ENCODE measurements at regions not wholly inside any gene's neighbourhood (a gene's known extent, or its start where the extent isn't known, plus 50 kb on each side); places are given as distances from the start of the nearest gene placed in this dataset.

DNA sequence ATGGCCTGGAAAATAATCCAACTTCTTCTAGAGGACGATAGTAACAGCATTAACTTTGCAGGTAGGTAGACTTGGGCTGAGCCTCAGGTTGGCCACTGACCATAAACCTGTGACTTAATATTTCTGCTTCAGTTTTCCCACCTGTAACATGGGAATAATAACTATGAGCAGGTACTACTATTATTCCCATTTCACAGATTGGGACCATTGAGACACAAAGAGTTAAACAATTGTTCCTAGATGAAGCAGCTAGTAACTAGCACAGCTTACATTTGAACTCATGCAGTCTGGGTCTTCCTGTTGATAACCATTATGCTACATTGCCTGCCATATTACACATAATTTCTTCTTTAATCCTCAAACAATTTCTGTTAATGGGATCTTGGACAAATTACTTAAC is 217.7 kb downstream of the NUAK1 start:
- intact Hi-C loops (cut with micrococcal nuclease), result no loop called here

DNA sequence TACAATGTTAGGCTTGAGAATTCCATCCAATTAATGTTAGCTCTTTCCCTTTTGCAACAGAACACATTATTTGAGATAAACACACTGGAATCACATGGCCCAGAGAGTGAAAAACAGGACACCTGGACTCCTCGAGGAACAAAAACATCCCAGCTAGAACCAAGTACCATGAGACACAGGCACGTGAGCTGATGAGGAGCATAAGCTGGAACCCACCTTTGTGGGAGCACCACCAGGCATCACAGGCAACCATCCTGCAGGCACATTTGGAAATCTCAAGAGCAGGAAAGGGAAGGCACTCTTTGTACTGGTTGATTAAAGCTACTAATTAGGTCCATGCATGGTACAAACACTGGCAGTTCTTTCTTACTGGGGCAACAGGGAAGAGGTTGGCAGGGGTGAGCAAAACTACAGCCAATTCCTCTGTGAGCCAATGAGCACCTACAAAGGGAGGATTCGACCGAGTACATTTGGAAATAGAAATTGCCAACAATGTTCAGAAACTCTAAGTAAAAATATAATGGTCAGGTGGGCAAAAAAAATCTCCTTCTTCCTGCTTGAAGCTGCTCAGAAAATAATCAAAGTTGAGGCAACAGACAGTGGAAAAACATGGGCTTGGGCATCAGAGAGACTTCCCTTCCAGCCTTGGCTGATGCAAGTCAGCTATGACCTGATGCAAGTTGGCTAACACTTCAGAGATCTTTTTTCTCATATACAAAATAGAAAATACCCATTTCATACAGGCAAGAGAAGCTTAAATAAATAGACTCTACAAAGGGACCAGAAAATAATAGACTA is 216.7 kb downstream of the NUAK1 start:
- intact Hi-C loops (cut with micrococcal nuclease), result no loop called here

- intact Hi-C loops (cut with micrococcal nuclease), result no loop called here
Observed at GRCh38 chr12:105922670-105923102, 216.1 kb downstream of the NUAK1 start.

DNA sequence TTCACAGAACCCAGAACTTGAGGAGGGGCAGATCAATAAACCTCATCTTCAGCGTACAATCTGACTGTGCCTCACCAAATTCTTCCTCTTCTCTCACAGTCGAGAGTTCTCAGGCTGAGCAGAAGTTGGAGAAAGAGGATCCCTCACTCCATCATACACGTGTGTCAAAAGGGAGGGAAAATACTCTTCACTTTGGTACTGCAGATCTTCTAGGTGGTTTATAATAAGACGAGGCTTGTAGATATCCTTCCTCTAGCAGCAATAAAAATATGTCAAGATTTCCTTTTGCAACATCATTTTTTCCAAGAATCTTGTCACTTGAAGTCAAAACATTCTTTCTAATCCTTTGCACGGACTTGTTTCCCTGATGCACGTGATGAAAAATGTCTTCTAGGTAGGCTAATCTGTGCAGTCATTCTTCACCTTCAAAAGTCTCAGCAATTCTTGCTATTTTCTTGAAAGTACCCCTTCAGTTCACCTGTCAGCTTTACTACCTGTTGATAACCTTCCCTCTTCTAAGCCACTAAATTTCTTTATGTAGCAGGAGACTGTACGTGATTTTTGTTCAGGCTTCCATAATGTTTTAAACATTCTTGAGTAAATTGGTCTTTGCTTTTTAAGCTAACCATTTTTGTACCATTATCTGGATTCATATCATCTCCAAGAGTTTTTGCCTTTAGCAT is 214.1 kb downstream of the NUAK1 start:
- intact Hi-C loops (cut with micrococcal nuclease), result no loop called here

DNA sequence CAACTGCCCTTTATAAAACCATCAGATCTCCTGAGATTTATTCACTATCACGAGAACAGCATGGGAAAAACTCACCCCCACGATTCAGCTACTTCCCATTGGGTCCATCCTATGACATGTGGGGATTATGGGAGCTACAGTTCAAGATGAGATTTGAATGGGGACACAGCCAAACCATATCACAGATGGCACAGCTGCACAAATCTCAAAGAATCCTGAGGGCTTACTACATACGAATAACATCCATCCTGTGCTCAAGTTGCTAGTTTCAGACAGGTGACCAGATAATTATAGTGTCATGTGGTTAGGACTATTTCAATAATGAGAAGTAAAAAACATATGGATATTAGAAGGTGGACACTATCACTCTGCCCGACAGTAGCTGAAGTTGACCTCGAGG is 211.2 kb downstream of the NUAK1 start:
- intact Hi-C loops (cut with micrococcal nuclease), result no loop called here

GRCh38 chr12:105928436-105928835 is 210.3 kb downstream of the NUAK1 start:
- intact Hi-C loops (cut with micrococcal nuclease), result no loop called here

DNA sequence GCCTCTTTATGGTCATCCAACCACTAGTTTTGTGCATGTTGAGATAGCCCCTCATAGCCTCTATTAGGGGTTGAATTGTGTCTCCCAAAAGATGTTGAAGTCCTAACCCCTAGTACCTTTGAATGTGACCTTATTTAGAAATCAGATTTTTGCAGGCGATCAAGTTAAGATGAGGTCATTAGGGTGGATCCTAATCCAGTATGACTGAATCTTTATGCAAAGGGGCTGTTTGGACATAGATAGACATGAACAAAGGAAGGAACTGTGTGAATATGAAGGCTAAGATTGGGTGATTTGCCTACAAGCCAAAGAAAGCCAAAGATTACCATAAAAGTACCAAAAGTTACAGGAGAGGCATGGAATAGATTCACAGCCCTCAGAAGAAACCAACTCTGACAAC is 209.6 kb downstream of the NUAK1 start:
- intact Hi-C loops (cut with micrococcal nuclease), result no loop called here

DNA sequence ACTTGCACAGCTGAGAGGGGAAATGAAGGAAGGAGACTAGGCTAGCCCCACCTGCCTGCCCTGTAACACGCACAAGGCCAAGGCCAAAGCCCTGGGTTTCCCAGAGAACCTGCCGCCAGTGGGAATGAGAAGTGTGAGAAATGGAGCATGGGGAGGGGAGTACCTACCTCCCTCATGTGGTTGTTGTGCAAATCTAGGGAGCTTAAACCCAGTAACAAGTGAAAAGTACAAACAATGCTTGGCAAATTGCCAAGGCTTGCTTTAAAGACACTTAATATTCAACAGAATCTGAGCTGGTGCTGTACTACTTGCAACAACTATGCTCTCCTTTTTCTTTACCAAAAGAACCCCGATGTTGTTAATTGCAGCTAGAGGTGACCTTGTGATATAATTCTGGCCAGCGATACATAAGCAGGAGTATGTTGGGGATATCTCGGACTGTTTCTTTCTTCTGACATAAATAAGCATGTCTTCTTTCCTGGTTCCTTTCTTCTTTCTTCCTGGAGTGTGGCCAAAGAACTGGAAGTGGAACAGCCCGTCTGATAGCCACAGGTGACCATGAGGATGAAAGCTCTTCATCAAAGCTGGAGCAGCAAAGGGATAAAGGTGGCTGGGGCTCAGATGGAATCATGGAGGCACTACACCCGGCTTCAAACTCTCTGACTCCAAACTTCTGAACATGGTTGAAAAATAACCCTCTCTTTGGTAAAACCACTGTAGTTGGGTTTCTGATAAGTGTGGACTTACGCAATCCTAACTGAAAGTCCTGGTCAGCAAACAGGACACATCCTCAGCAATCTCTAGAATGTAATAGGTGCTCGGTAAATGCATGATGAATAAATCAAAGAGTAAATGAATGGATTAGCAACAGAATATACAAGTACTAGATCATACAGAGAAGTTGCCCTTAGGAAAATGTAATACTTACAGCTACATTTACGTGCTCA is 207.9 kb downstream of the NUAK1 start:
- intact Hi-C loops (cut with micrococcal nuclease), result no loop called here

- intact Hi-C loops (cut with micrococcal nuclease), result no loop called here
Observed at GRCh38 chr12:105931762-105932570, 206.8 kb downstream of the NUAK1 start.

- intact Hi-C loops (cut with micrococcal nuclease), result no loop called here
Observed at GRCh38 chr12:105933671-105934665, 204.8 kb downstream of the NUAK1 start.

DNA sequence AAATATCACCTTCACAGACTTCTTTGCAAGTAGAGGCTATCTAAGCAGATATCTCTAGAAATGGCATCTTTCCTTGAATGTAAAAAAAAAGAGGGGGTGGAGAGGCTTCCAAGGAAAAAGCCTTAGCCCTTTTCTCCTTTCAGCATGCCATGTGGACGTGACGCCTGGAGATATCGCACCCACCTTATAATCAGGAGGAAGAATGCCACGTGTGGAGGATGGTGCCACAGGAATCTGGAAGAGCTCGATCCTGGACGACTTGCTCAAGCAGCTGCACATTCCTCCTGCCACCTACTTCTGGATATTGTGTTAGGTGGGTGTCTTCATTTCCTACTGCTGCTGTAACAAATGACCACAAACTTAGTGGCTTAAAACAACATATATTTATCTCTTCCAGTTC is 203.6 kb downstream of the NUAK1 start:
- intact Hi-C loops (cut with micrococcal nuclease), result no loop called here

DNA sequence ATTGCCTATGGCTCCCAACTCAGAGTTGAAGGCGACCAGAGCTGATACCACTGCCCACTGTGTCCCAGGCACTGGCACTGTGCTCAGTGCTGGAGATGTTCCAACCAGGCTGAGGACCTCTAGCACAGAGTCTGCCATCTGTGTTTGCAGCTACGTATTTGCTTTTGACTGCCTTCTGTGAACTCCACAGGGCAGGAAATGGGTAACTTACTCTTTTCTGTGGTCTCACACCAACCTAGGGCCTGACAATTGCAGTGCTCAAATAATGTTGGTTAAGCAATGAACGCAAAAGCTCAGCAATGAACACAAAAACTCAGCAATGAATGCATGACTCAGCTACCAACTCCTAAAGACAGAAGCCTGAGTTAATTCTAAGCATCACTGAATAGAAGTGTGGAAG is 202.8 kb downstream of the NUAK1 start:
- intact Hi-C loops (cut with micrococcal nuclease), result no loop called here

GRCh38 chr12:105936496-105936895 is 202.3 kb downstream of the NUAK1 start:
- intact Hi-C loops (cut with micrococcal nuclease), result no loop called here

DNA sequence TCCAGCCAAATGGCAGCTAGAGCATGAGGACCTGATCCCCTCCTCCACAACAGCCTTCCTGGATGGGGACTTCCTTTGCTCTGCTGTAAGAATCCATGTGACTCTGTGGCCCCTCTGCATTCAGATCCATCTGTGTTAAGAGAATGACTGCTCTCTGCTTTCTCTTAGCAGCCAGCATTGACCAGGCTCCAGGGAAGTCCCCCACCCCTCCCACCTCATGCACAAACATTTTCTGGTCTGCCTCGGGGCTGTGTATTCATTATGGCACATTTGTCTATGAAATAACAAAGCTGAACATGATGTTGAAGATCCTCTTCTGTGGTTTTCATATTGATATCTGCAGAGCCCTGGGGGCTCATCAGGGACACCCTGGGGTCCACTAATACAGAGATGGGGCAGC is 201.7 kb downstream of the NUAK1 start:
- intact Hi-C loops (cut with micrococcal nuclease), result no loop called here

GRCh38 chr12:105939181-105939721 is 199.5 kb downstream of the NUAK1 start:
- intact Hi-C loops (cut with micrococcal nuclease), result no loop called here

DNA sequence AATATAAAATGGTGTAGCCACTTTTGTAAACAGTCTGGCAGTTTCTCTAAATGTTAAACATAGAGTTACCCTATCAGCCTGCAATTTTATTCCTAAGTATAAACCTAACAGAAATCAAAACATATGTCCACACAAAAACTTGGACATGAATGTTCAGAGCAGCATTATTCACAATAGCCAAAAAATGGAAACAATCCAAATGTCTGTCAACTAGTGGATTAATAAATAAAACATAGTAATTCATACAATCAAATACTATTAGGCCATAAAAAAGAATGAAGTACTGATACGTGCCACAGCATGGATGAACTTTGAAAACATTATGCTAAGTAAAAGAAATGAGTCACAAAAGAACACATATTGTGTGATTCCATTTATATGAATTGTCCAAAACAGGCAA is 196.5 kb downstream of the NUAK1 start:
- intact Hi-C loops (cut with micrococcal nuclease), result no loop called here

DNA sequence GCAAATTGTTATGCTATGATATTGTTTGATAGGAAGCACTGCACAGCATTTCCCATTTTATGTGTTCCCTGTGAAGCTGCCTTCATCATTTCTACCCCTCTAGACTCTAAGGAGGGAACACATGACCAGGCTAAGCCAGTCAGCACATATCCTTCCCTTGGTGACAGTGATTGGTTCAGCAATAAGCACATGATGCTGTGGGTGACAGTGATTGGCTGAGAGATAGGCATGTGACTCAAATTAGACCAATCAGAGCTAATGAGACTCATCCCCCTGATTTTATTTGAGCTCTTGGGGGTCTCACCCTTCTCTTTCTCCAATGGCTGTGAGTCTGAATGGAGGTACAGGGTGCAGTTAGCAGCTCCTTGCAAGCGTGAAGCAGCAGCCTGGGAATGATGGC is 195.2 kb downstream of the NUAK1 start:
- intact Hi-C loops (cut with micrococcal nuclease), result no loop called here

GRCh38 chr12:105944628-105945027 is 194.1 kb downstream of the NUAK1 start:
- intact Hi-C loops (cut with micrococcal nuclease), result no loop called here

DNA sequence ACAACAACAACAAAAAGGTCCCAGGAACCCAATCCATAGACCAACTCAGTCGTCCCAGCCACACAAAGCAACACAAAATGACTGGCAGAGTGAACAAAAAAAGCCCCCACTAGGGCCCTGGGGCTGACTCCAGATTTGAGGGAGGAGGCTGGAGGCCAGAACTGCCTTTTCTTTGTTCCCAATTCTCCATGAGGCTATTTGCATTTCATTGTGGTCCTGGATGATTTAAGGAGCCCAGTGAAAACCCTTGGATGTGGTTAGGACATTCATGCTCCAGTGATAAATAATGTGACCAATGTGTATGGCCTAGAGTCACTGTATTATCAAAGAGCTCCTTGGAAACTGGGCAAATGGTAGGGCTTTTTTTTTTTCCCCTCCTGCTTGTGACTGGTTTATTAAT is 192.9 kb downstream of the NUAK1 start:
- intact Hi-C loops (cut with micrococcal nuclease), result no loop called here
